Neural cell (in vitro differentiated cells): ENCODE measurements at regions not wholly inside any gene's neighbourhood (a gene's known extent, or its start where the extent isn't known, plus 50 kb on each side); places are given as distances from the start of the nearest gene placed in this dataset.

ENCODE experiments used
- H2AFZ ChIP-seq: fragments of 200-600, 300-800 bp; sonication (generic), shearing (Covaris generic); 2 replicates; pipeline ENCODE4 v1.6.0; 2014; ENCODE audit warnings: low read depth, mild to moderate bottlenecking, antibody characterized with exemption, low read length, moderate library complexity
- H3F3A ChIP-seq: fragments of 200-600 bp; shearing (Covaris generic); 2 replicates; pipeline ENCODE4 v1.6.1; 2016; ENCODE audit warnings: mild to moderate bottlenecking, moderate library complexity, mixed read lengths, antibody characterized with exemption, low read length; ENCODE audit not compliant: insufficient read depth, poor library complexity, severe bottlenecking
- H3K27ac ChIP-seq: fragments of 200-600, 300-800 bp; sonication (generic), shearing (Covaris generic); 2 replicates; pipeline ENCODE4 v1.5.1; 2014; ENCODE audit warnings: mild to moderate bottlenecking, low read length, moderate library complexity
- H3K27me3 ChIP-seq: fragments of 300-800, 200-600 bp; sonication (generic), shearing (Covaris generic); 2 replicates; pipeline ENCODE4 v1.6.0; 2014; ENCODE audit warnings: mild to moderate bottlenecking, low read depth, low read length, moderate library complexity; ENCODE audit not compliant: insufficient read depth
- H3K36me3 ChIP-seq: fragments of 300-800, 200-600 bp; sonication (generic), shearing (Covaris generic); 2 replicates; pipeline ENCODE4 v1.5.1; 2014; ENCODE audit warnings: mild to moderate bottlenecking, antibody characterized with exemption, low read length, moderate library complexity; ENCODE audit not compliant: insufficient read depth
- H3K4me2 ChIP-seq: fragments of 300-800, 200-600 bp; sonication (generic), shearing (Covaris generic); 2 replicates; pipeline ENCODE4 v1.6.0; 2014; ENCODE audit warnings: mild to moderate bottlenecking, low read length
- H3K4me3 ChIP-seq: fragments of 300-800, 200-600 bp; sonication (generic), shearing (Covaris generic); 2 replicates; pipeline ENCODE4 v1.5.1; 2014; ENCODE audit warnings: mild to moderate bottlenecking, low read length, moderate library complexity
- H3K79me2 ChIP-seq: fragments of 200-600 bp; shearing (Covaris generic); replicated peaks from 2 replicates; pipeline ENCODE4 v1.6.0; 2014; ENCODE audit warnings: mild to moderate bottlenecking, low read length, moderate library complexity; ENCODE audit not compliant: insufficient read depth
- H3K9ac ChIP-seq: fragments of 300-800, 200-600 bp; sonication (generic), shearing (Covaris generic); 2 replicates; pipeline ENCODE4 v1.6.1; 2016; ENCODE audit warnings: mild to moderate bottlenecking, low read length, mixed read lengths
- H3K9me2 ChIP-seq: fragments of 200-600 bp; shearing (Covaris generic); 2 replicates; pipeline ENCODE4 v1.6.1; 2016; ENCODE audit warnings: mild to moderate bottlenecking, low read length, mixed read lengths; ENCODE audit not compliant: insufficient read depth
- H3K9me3 ChIP-seq: fragments of 200-600, 300-800 bp; sonication (generic), shearing (Covaris generic); 2 replicates; pipeline ENCODE4 v1.6.1; 2016; ENCODE audit warnings: mild to moderate bottlenecking, mixed run types, low read length, moderate library complexity, mixed read lengths
- H4K20me1 ChIP-seq: fragments of 200-600 bp; shearing (Covaris generic); 2 replicates; pipeline ENCODE4 v1.6.1; 2016; ENCODE audit warnings: mild to moderate bottlenecking, mixed run types; ENCODE audit not compliant: insufficient read depth
- EZH2 ChIP-seq: fragments of 200-600, 300-800 bp; shearing (Covaris generic), sonication (generic); IDR thresholded peaks from 2 replicates; pipeline ENCODE4 v1.6.1; 2014; ENCODE audit warnings: antibody characterized with exemption, low read length, borderline replicate concordance, mild to moderate bottlenecking; ENCODE audit not compliant: insufficient read depth, poor library complexity, severe bottlenecking
- POLR2AphosphoS5 ChIP-seq: IDR thresholded peaks from 2 replicates; pipeline ENCODE4 v1.6.1; 2012
- SMC3 ChIP-seq: fragments of 450-650 bp; conservative IDR thresholded peaks from 2 replicates; pipeline ENCODE4 v1.6.1; 2014; ENCODE audit warnings: antibody characterized with exemption, mild to moderate bottlenecking, moderate library complexity; ENCODE audit not compliant: poor library complexity
- TAF1 ChIP-seq: IDR thresholded peaks from 2 replicates; pipeline ENCODE4 v1.6.1; 2012; ENCODE audit warnings: low read depth
- TF ChIP-seq, protein P1 (sequence below): fragments of 450-650 bp; IDR thresholded peaks from 2 replicates; pipeline ENCODE4 v1.5.1; 2014; ENCODE audit warnings: antibody characterized with exemption, mild to moderate bottlenecking, moderate library complexity; ENCODE audit not compliant: poor library complexity, severe bottlenecking
- TF ChIP-seq, protein P2 (sequence below): IDR thresholded peaks from 2 replicates; pipeline ENCODE4 v1.6.1; 2012; ENCODE audit warnings: borderline replicate concordance

GRCh38 chr10:111498560-111498959, 421.7 kb downstream of the ADRA2A start:
- Histone ChIP-seq H4K20me1 (no peaks in the 10 kb centered on the region), H3K27ac (no peak overlapping the region), H3K79me2 (no peaks in the 10 kb centered on the region), H3K27me3 (no peaks in the 10 kb centered on the region), H3K4me2 (no peak overlapping the region), H3K36me3 (no peaks in the 10 kb centered on the region), H2AFZ (no peak overlapping the region), H3F3A (no peaks in the 10 kb centered on the region), H3K9me3 (no peaks in the 10 kb centered on the region), H3K4me3 (no peak overlapping the region), H3K9ac (no peak overlapping the region), H3K9me2 (no peaks in the 10 kb centered on the region)
- TF ChIP-seq EZH2 = no peak
- TF ChIP-seq, protein P1, sequence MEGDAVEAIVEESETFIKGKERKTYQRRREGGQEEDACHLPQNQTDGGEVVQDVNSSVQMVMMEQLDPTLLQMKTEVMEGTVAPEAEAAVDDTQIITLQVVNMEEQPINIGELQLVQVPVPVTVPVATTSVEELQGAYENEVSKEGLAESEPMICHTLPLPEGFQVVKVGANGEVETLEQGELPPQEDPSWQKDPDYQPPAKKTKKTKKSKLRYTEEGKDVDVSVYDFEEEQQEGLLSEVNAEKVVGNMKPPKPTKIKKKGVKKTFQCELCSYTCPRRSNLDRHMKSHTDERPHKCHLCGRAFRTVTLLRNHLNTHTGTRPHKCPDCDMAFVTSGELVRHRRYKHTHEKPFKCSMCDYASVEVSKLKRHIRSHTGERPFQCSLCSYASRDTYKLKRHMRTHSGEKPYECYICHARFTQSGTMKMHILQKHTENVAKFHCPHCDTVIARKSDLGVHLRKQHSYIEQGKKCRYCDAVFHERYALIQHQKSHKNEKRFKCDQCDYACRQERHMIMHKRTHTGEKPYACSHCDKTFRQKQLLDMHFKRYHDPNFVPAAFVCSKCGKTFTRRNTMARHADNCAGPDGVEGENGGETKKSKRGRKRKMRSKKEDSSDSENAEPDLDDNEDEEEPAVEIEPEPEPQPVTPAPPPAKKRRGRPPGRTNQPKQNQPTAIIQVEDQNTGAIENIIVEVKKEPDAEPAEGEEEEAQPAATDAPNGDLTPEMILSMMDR = no peak
- TF ChIP-seq TAF1 = no peak

GRCh38 chr10:111504376-111504775, 427.5 kb downstream of the ADRA2A start:
- H3K4me2 ChIP-seq = no peak overlapping the region
- H3F3A ChIP-seq = no peaks in the 10 kb centered on the region
- H3K9ac ChIP-seq = no peak overlapping the region
- no peaks in the 10 kb centered on the region for H3K9me3 ChIP-seq
- no peaks in the 10 kb centered on the region for H3K9me2 ChIP-seq
- no peak overlapping the region for H2AFZ ChIP-seq
- H3K4me3 ChIP-seq = no peak overlapping the region
- H3K79me2 ChIP-seq = no peaks in the 10 kb centered on the region
- no peaks in the 10 kb centered on the region for H4K20me1 ChIP-seq
- no peaks in the 10 kb centered on the region for H3K27me3 ChIP-seq
- H3K36me3 ChIP-seq = no peaks in the 10 kb centered on the region
- TF ChIP-seq, protein P2, sequence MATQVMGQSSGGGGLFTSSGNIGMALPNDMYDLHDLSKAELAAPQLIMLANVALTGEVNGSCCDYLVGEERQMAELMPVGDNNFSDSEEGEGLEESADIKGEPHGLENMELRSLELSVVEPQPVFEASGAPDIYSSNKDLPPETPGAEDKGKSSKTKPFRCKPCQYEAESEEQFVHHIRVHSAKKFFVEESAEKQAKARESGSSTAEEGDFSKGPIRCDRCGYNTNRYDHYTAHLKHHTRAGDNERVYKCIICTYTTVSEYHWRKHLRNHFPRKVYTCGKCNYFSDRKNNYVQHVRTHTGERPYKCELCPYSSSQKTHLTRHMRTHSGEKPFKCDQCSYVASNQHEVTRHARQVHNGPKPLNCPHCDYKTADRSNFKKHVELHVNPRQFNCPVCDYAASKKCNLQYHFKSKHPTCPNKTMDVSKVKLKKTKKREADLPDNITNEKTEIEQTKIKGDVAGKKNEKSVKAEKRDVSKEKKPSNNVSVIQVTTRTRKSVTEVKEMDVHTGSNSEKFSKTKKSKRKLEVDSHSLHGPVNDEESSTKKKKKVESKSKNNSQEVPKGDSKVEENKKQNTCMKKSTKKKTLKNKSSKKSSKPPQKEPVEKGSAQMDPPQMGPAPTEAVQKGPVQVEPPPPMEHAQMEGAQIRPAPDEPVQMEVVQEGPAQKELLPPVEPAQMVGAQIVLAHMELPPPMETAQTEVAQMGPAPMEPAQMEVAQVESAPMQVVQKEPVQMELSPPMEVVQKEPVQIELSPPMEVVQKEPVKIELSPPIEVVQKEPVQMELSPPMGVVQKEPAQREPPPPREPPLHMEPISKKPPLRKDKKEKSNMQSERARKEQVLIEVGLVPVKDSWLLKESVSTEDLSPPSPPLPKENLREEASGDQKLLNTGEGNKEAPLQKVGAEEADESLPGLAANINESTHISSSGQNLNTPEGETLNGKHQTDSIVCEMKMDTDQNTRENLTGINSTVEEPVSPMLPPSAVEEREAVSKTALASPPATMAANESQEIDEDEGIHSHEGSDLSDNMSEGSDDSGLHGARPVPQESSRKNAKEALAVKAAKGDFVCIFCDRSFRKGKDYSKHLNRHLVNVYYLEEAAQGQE = no peak
- TF ChIP-seq POLR2AphosphoS5 = no peak
- TF ChIP-seq EZH2 = no peak
- TF ChIP-seq TAF1 = no peak
- TF ChIP-seq, protein P1 = no peak
- TF ChIP-seq SMC3 = no peak
- no peak overlapping the region for H3K27ac ChIP-seq
